GM12878 (cell line): ENCODE measurements at regions not wholly inside any gene's neighbourhood (a gene's known extent, or its start where the extent isn't known, plus 50 kb on each side); places are given as distances from the start of the nearest gene placed in this dataset.

ENCODE experiments used
- ATAC-seq: fragments of 200-7000 bp; cut with Tn5 transposase; 3 replicates; pipeline ENCODE4 v1.9.1; 2020; ENCODE audit warnings: mild to moderate bottlenecking, moderate library complexity
- BruUV-seq: library from RNA; stranded (reverse); fragments of 400-500 nt; replicated peaks from 2 replicates; lab custom pipeline; 2021; lab: Mats Ljungman, UMichigan
- CTCF ChIA-PET: fragments of 300-600 bp; sonication (Branson Sonifier 250); formaldehyde crosslinking; extraction: SDS; loops from one replicate; lab custom pipeline; 2021; ENCODE audit warnings: inconsistent platforms; lab: Yijun Ruan, JAX
- POLR2A ChIA-PET: fragments of 350-600 bp; formaldehyde crosslinking; extraction: SDS; loops from one replicate; lab custom pipeline; 2021; ENCODE audit warnings: inconsistent platforms; lab: Charles Lee
- RAD21 ChIA-PET: fragments of 300-600 bp; sonication (Branson Sonifier 250); formaldehyde crosslinking; loops from one replicate; lab custom pipeline; 2023; ENCODE audit warnings: antibody characterized with exemption; ENCODE audit not compliant: unreplicated experiment; lab: Charles Lee
- SMC1A ChIA-PET: fragments of 300-600 bp; sonication (Branson Sonifier 250); formaldehyde crosslinking; loops from one replicate; lab custom pipeline; 2023; ENCODE audit not compliant: unreplicated experiment, uncharacterized antibody; lab: Charles Lee
- DNase-seq: peaks from one replicate; pipeline ENCODE4 v3.0.0-alpha.2; 2011; ENCODE audit warnings: low read depth, low spot score
- FAIRE-seq: peaks from 3 replicates; lab custom pipeline; 2011; peaks lifted over from hg19 to GRCh38; lab: Jason Lieb, UNC
- H2AFZ ChIP-seq: 2 replicates; pipeline ENCODE4 v1.6.0; 2011; ENCODE audit warnings: low read depth, low read length, control low read depth; ENCODE audit not compliant: control insufficient read depth
- H3K27ac ChIP-seq: 2 replicates; pipeline ENCODE4 v1.5.1; 2011; ENCODE audit warnings: control low read depth; ENCODE audit not compliant: control insufficient read depth, insufficient read depth
- H3K27me3 ChIP-seq, 2 experiments: replicated peaks in 1 of 2; 2 replicates each; pipeline versions ENCODE4 v1.6.0 to v1.6.1; 2011; ENCODE audit warnings: low read length in 1 of 2; ENCODE audit not compliant: control insufficient read depth in 2 of 2, insufficient read depth in 2 of 2
- H3K36me3 ChIP-seq, 2 experiments: 2 replicates each; pipeline ENCODE4 v1.5.1; 2011; ENCODE audit warnings: low read length in 1 of 2; ENCODE audit not compliant: control insufficient read depth in 2 of 2, insufficient read depth in 2 of 2
- H3K4me1 ChIP-seq: 2 replicates; pipeline ENCODE4 v1.6.1; 2011; ENCODE audit warnings: mild to moderate bottlenecking, low read length, moderate library complexity, mixed read lengths; ENCODE audit not compliant: control insufficient read depth, insufficient read depth
- H3K4me2 ChIP-seq: 2 replicates; pipeline ENCODE4 v1.6.0; 2011; ENCODE audit warnings: control low read depth; ENCODE audit not compliant: control insufficient read depth, insufficient read depth
- H3K4me3 ChIP-seq: fragments of 200-600 bp; sonication (generic); 2 replicates; pipeline ENCODE4 v1.5.1; 2016
- H3K79me2 ChIP-seq: 2 replicates; pipeline ENCODE4 v1.6.0; 2011; ENCODE audit warnings: low read length; ENCODE audit not compliant: control insufficient read depth, insufficient read depth
- H3K9ac ChIP-seq: 2 replicates; pipeline ENCODE4 v1.8.0; 2011; ENCODE audit warnings: low read length, control low read depth, mixed read lengths; ENCODE audit not compliant: control insufficient read depth, insufficient read depth
- H3K9me3 ChIP-seq: replicated peaks from 3 replicates; pipeline ENCODE4 v1.5.1; 2011; ENCODE audit warnings: mild to moderate bottlenecking, low read length; ENCODE audit not compliant: control insufficient read depth, insufficient read depth
- H4K20me1 ChIP-seq: 2 replicates; pipeline ENCODE4 v1.6.0; 2011; ENCODE audit not compliant: control insufficient read depth, insufficient read depth
- EZH2 ChIP-seq: IDR thresholded peaks from 2 replicates; pipeline ENCODE4 v1.6.1; 2012; ENCODE audit warnings: low read depth, mild to moderate bottlenecking, control low read depth, inconsistent platforms, low read length, borderline replicate concordance; ENCODE audit not compliant: control insufficient read depth
- HDAC6 ChIP-seq: fragments of 200-600 bp; sonication (generic); IDR thresholded peaks from one replicate; pipeline ENCODE4 v1.8.0; 2017; ENCODE audit warnings: antibody characterized with exemption; ENCODE audit not compliant: unreplicated experiment
- HSF1 ChIP-seq: fragments of 150-350 bp; IDR thresholded peaks from 2 replicates; pipeline ENCODE4 v1.6.1; 2014; ENCODE audit warnings: mild to moderate bottlenecking, low read depth, low read length
- MYC ChIP-seq: IDR thresholded peaks from 2 replicates; pipeline ENCODE4 v1.6.1; 2011; ENCODE audit warnings: mild to moderate bottlenecking, low read length, moderate library complexity, inconsistent platforms; ENCODE audit not compliant: insufficient read depth, insufficient replicate concordance, insufficient read length, severe bottlenecking
- NR2C1 ChIP-seq: fragments of 450-650 bp; IDR thresholded peaks from 2 replicates; pipeline ENCODE4 v1.6.1; 2017; ENCODE audit warnings: antibody characterized with exemption, mild to moderate bottlenecking, moderate library complexity
- PBX3 ChIP-seq: IDR thresholded peaks from 2 replicates; pipeline ENCODE4 v1.6.1; 2011; ENCODE audit warnings: mild to moderate bottlenecking, low read depth, low read length, moderate library complexity; ENCODE audit not compliant: insufficient replicate concordance
- PML ChIP-seq: IDR thresholded peaks from 2 replicates; pipeline ENCODE4 v1.6.1; 2012; ENCODE audit warnings: low read length, inconsistent platforms
- POLR2A ChIP-seq: IDR thresholded peaks from 2 replicates; pipeline ENCODE4 v1.6.1; 2011; ENCODE audit warnings: low read depth, mild to moderate bottlenecking, low read length
- RAD51 ChIP-seq: fragments of 450-650 bp; IDR thresholded peaks from 2 replicates; pipeline ENCODE4 v1.6.1; 2016; ENCODE audit warnings: moderate library complexity, mild to moderate bottlenecking, inconsistent platforms
- RBBP5 ChIP-seq: fragments of 200-600 bp; sonication (generic); conservative IDR thresholded peaks from 2 replicates; pipeline ENCODE4 v1.6.1; 2016
- RELB ChIP-seq: fragments of 450-650 bp; IDR thresholded peaks from 2 replicates; pipeline ENCODE4 v1.6.1; 2017; ENCODE audit warnings: low read depth, mild to moderate bottlenecking, moderate library complexity
- RFX5 ChIP-seq: IDR thresholded peaks from 2 replicates; pipeline ENCODE4 v1.6.1; 2011; ENCODE audit warnings: low read depth, low read length, improper control_type of control experiment
- TARDBP ChIP-seq: IDR thresholded peaks from 2 replicates; pipeline ENCODE4 v1.6.1; 2016; ENCODE audit warnings: borderline replicate concordance
- ZSCAN29 ChIP-seq: fragments of 450-650 bp; IDR thresholded peaks from 2 replicates; pipeline ENCODE4 v1.6.1; 2017; ENCODE audit warnings: mild to moderate bottlenecking, moderate library complexity
- WGBS: methylation state at CpG from one replicate; pipeline ENCODE4 v1.1.6; 2016; ENCODE audit warnings: low lambda C conversion rate; ENCODE audit not compliant: insufficient replicate concordance, insufficient coverage; ENCODE audit errors: missing lambda C conversion rate; 5-methylcytosine and 5-hydroxymethylcytosine counted together
- in situ Hi-C: fragments of 300-500 bp; cut with MboI; formaldehyde crosslinking; loops from 9 replicates; pipeline ENCODE4 v1.14.3; 2018; ENCODE audit warnings: mixed read lengths
- intact Hi-C: fragments of 100-400 bp; cut with micrococcal nuclease; formaldehyde crosslinking; loops from one replicate; pipeline ENCODE4 v1.14.2; 2022; ENCODE audit not compliant: unreplicated experiment

GRCh38 chr12:73421832-73422231 lies 1115.8 kb upstream of the ATXN7L3B start:
- intact Hi-C loops (no loop called here), in situ Hi-C loops (no loop called here)
- ChIA-PET POLR2A (no interaction called here), RAD21 (no interaction called here), SMC1A (interaction anchor here (1.1 kb wide), 1 partner anchor 25 kb away, joined by 4 read pairs; no protein-coding TSS in a partner anchor), CTCF (interaction anchor here (0.5 to 0.9 kb wide), 2 partner anchors 33 to 1533 kb away, joined by 3 to 6 read pairs; no protein-coding TSS in a partner anchor)
- 20% methylated on average over 5 of the region's 5 CpGs for WGBS
- BruUV-seq: no TSS peak
- TF ChIP-seq POLR2A (no peak), MYC (no peak), NR2C1 (no peak), PML (no peak), RAD51 (no peak), EZH2 (no peak), TARDBP (no peak), ZSCAN29 (no peak), PBX3 (no peak), RFX5 (no peak), HSF1 (no peak), RBBP5 (no peak), HDAC6 (no peak), RELB (no peak)
- no peaks in the 10 kb centered on the region for H3K4me1 ChIP-seq
- no peak overlapping the region for H3K9ac ChIP-seq
- no peak overlapping the region for H3K4me3 ChIP-seq
- H2AFZ ChIP-seq: no peak overlapping the region
- H3K27ac ChIP-seq: no peak overlapping the region
- no peaks in the 10 kb centered on the region for H4K20me1 ChIP-seq
- no peaks in the 10 kb centered on the region for H3K79me2 ChIP-seq
- FAIRE-seq (no peak), ATAC-seq (no peak), DNase-seq (no peak)
- H3K36me3 ChIP-seq: no peaks in the 10 kb centered on the region
- no peaks in the 10 kb centered on the region for H3K27me3 ChIP-seq
- H3K4me2 ChIP-seq: no peak overlapping the region
- no peaks in the 10 kb centered on the region for H3K9me3 ChIP-seq
